ENCODE measurements at regions not wholly inside any gene's neighbourhood (a gene's known extent, or its start where the extent isn't known, plus 50 kb on each side); places are given as distances from the start of the nearest gene placed in this dataset.
A peak's percentile ranks its signal among the peaks of the same experiment; 100 is the strongest.

GRCh38 chr2:64832936-64833335 is 156.3 kb upstream of the SLC1A4 start:
- intact Hi-C loops (cut with DNase I): no loop called here
- no peak for DNase-seq

DNA sequence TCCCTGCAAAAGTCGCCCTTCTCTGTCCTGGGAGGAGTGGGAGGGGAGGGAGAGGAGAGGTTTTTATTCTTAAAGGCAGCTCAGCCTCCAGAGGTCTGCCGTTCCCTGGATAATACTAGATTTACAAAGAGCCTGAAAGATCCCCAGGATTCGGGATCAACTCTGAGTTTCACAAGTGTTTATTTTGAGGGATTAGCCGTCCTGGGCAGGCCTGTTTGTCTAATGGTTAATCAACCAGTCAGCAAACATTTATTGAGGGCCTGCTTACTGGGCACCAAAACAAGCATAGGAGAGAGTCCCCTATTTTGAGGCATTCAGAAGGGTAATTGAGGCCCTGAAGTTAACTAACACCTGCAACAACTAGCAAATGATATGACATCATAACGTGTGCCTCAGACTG is 152.6 kb upstream of the SLC1A4 start:
- intact Hi-C loops (cut with DNase I): no loop called here

More at GRCh38 chr2:64832936-64833335, 156.3 kb upstream of the SLC1A4 start:
- Histone ChIP-seq H3K27me3 (no peaks in the 10 kb centered on the region), H3K4me1 (peaks cover 8% of the 10 kb centered on the region), H3K36me3 (no peaks in the 10 kb centered on the region), H3K9me3 (no peaks in the 10 kb centered on the region), H3K4me3 (no peak overlapping the region), H3K27ac (no peak overlapping the region)
- no peak for TF ChIP-seq CTCF (IDR thresholded peaks at IDR 0.05)
- no peak for ATAC-seq

GRCh38 chr2:64837116-64837731 is 152.0 kb upstream of the SLC1A4 start:
- intact Hi-C loops (cut with DNase I): no loop called here
- H3K4me3 ChIP-seq: no peak overlapping the region
- H3K27me3 ChIP-seq: no peaks in the 10 kb centered on the region
- no peak for TF ChIP-seq CTCF (IDR thresholded peaks at IDR 0.05)
- ATAC-seq (no peak), DNase-seq (no peak)
- H3K27ac ChIP-seq: no peak overlapping the region
- peaks cover 25% of the 10 kb centered on the region for H3K4me1 ChIP-seq
- no peaks in the 10 kb centered on the region for H3K36me3 ChIP-seq
- H3K9me3 ChIP-seq: no peaks in the 10 kb centered on the region

More for the DNA sequence above, 152.6 kb upstream of the SLC1A4 start:
- Histone ChIP-seq H3K36me3 (no peaks in the 10 kb centered on the region), H3K27me3 (no peaks in the 10 kb centered on the region), H3K4me3 (no peak overlapping the region), H3K4me1 (peaks cover 24% of the 10 kb centered on the region), H3K27ac (no peak overlapping the region), H3K9me3 (no peaks in the 10 kb centered on the region)
- DNase-seq: no peak
- no peak for TF ChIP-seq CTCF (IDR thresholded peaks at IDR 0.05)
- no peak for ATAC-seq

DNA sequence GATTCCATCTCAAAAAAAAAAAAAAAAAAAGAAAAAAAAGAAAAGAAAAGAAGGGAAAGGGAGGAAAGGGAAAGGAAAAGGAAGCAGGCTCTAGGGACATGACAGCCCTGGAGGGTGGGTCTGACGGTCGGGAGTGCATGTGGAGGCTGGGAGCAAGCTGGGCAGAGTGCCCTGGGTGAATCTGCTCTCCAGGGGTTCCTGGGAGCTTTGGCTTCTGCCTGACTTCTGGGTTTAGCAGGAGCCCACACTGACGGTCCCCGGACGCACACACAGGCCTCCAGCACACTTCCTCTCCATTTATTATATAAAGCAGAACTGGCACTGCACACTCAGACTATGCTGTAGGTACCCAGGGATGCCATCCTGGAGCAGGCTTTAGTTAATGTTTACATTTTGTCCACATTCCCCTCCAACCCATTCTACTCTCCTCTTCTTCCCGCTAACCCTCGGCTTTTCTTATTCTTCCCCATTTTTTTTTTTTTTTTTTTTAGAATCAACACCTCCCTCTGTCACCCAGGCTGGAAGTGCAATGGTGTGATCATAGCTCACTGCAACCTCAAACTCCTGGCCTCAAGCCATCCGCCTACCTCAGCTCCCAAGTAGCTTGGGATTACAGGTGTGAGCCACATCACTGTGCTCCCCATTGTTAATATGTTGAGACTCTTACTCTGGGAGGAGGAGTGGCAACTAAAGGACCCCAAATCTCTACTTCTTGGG is 151.1 kb upstream of the SLC1A4 start:
- no peaks in the 10 kb centered on the region for H3K36me3 ChIP-seq
- no peaks in the 10 kb centered on the region for H3K27me3 ChIP-seq
- DNase-seq: peak; percentile 68
- H3K4me1 ChIP-seq: peaks cover 25% of the 10 kb centered on the region
- H3K9me3 ChIP-seq: no peaks in the 10 kb centered on the region
- intact Hi-C loops (cut with DNase I): no loop called here
- no peak overlapping the region for H3K27ac ChIP-seq
- peak; percentile 70 for ATAC-seq
- no peak for TF ChIP-seq CTCF (IDR thresholded peaks at IDR 0.05)
- H3K4me3 ChIP-seq: no peak overlapping the region

DNA sequence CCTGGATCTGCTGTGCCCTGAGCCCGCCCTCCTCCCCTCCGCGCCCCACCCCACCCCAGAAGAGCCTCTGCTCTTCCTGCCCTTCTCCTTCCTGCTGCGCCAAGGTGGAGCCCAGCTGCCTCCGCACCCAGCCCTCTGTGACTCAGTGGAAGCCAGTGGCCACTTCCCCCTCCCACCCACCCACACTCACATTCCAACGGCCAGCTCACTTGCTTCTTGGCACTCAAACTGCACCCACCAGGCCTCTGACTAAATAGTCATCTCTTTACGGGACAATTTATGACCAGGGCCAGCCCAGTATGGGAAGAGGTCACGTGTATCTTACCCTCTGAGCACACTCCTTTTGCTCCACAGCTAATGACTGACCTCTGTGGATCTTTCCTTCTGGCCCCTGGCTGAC is 150.4 kb upstream of the SLC1A4 start:
- DNase-seq (peak; percentile 71), ATAC-seq (peak; percentile 79)
- Histone ChIP-seq H3K9me3 (no peaks in the 10 kb centered on the region), H3K27me3 (no peaks in the 10 kb centered on the region), H3K4me3 (no peak overlapping the region), H3K4me1 (peaks cover 25% of the 10 kb centered on the region), H3K27ac (no peak overlapping the region), H3K36me3 (no peaks in the 10 kb centered on the region)
- no peak for TF ChIP-seq CTCF (IDR thresholded peaks at IDR 0.05)
- intact Hi-C loops (cut with DNase I): no loop called here

Data from upper lobe of right lung (tissue), 1 donor.